ENCODE measurements at regions not wholly inside any gene's neighbourhood (a gene's known extent, or its start where the extent isn't known, plus 50 kb on each side); places are given as distances from the start of the nearest gene placed in this dataset.

GRCh38 chr9:80922544-80922943 is 766.8 kb downstream of the TLE1 start:
- TF ChIP-seq CTCF (IDR thresholded peaks at IDR 0.05) (no peak), POLR2A (IDR thresholded peaks at IDR 0.05) (no peak), EP300 (IDR thresholded peaks at IDR 0.05) (no peak)

All from sigmoid colon (tissue), 4 donors.